Hematopoietic multipotent progenitor cell treated with erythropoietin and hydrocortisone succinate and interleukin-3 and kit ligand, for 6 days (in vitro differentiated cells): ENCODE measurements at regions not wholly inside any gene's neighbourhood (a gene's known extent, or its start where the extent isn't known, plus 50 kb on each side); places are given as distances from the start of the nearest gene placed in this dataset.

ENCODE experiments used
- DNase-seq: peaks from one replicate; pipeline ENCODE4 v3.0.0-alpha.2; 2015

DNA sequence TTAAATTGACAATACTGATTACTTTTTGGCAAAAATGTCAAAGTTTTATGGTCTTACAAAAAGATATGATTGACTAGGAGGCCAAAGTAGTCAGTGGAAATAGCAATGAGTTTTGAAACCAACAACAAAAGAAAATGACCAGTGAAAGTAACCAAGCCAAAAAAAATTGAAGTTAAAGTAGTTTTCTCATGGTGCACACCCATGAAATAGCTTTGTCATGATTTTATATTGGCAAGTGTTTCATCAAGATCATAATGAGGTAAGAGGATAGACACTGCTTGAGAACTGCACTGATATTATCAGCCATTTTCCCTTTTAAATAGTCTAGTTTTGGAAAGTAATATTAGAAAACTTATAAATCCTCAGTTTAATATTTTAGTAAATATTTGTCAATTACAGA, 206.2 kb upstream of the ADAMTS5 start:
- no peak for DNase-seq

- no peak for DNase-seq
These were observed 204.8 kb upstream of the ADAMTS5 start for GRCh38 chr21:27171707-27172106.

- DNase-seq, result no peak
These were observed 201.2 kb upstream of the ADAMTS5 start for GRCh38 chr21:27168084-27168483.

DNA sequence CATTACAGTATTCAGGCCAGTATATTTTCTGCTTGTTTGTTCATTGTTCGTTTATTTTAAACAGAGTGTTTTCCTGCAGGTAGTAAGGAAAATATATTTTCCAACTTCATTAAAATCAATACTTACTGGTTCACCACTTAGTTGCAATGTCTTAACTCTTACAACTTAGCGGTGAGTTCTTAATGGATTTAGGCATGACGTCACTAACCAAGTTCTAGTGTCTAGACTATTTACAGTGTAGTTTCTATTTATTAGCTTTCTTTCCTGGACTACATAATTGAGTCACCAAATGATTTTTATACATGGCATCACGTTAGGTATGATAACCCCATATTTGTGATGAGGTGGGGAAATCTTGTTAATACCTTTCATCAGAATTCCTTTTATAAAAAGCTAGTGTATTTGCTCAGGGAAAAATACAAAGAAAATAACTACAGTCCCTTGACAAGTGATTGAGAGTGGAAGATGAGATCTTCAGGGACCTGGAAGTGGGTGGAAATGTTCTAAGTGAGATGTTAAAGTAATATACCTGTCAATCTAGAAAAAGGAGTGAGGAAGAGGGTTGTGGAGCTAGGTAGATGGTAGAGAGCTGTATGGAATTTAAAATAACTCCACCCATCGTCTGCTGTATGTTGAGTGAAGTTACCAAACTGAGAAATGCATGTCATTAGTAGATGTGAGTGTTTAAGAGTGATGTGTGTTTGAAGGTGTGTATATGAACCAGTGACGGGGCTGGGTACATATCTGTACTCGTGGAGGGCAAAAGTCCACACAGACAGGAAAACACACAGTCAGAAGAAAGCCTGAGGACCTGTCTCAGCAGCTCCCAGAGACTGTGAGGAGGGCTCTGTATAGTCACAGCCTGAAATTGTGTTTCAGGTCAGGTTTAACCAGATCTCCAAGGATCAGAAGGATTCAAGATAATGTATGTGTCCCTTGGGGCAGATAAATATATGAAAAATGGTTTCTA, 197.6 kb upstream of the ADAMTS5 start:
- DNase-seq, result no peak

DNA sequence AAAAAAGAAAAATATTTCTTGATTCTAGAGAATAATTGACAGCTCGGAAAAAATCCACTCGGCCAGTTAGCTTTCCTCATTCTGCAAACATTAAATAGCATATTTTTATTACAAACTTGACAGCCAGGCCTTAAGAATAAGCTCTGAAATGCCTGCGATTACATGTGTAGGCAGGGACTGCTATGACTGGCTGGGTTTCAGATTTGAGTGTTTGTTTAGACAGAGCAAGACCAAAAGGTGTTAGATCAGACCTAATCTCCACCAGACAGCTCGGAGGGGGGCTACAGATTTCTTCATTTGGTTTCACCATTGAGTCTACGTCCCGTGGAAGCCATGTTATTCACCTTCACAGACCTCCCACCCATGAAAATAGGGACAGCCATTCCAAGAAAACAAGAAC, 192.1 kb upstream of the ADAMTS5 start:
- DNase-seq, result no peak

GRCh38 chr21:27157097-27157496, 190.2 kb upstream of the ADAMTS5 start:
- DNase-seq, result no peak

- DNase-seq, result no peak
These were observed 189.8 kb upstream of the ADAMTS5 start for GRCh38 chr21:27156666-27157065.

- no peak for DNase-seq
These were observed 188.2 kb upstream of the ADAMTS5 start for GRCh38 chr21:27155130-27155500.

GRCh38 chr21:27154451-27155129, 187.7 kb upstream of the ADAMTS5 start:
- no peak for DNase-seq

DNA sequence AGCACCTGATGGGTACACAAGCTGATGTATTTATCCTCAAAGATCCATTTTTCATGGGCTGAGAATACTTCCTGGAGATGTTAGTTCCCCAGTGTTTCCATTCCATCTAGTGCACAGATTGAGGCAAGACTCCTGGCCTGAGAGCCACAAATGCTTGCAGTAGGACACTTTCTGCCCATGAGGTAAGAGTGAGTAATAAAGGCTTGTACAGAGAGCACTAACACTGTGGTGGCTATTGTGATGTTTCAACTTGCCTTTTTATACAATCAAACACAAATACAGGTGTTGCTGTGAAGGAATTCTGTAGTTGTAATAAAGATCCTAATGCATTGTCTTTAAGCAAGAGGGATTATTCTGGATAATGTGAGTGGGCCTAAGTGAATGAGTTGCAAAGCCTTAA, 186.1 kb upstream of the ADAMTS5 start:
- DNase-seq, result no peak

DNA sequence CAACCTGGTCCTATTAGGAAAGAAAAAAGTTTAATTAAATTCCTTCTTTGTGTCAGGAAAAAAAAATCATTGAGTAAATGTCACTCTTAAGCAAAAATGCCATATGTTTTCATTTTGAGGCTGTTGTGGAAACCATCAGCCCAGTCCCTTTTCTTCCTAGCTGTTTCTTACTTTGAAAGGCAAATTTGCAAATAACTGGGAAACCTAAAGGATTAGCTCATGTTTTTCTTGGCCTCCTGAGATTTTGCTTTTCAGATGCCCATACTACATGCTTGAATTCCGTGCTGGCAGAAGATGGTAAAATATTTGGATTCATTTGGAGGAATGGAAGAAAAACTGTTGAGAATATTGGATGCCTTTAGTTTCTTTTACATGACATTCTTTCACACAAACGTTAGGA, 182.1 kb upstream of the ADAMTS5 start:
- DNase-seq, result no peak

GRCh38 chr21:27146268-27146667, 179.4 kb upstream of the ADAMTS5 start:
- DNase-seq, result no peak

GRCh38 chr21:27145134-27145798, 178.4 kb upstream of the ADAMTS5 start:
- DNase-seq, result no peak

DNA sequence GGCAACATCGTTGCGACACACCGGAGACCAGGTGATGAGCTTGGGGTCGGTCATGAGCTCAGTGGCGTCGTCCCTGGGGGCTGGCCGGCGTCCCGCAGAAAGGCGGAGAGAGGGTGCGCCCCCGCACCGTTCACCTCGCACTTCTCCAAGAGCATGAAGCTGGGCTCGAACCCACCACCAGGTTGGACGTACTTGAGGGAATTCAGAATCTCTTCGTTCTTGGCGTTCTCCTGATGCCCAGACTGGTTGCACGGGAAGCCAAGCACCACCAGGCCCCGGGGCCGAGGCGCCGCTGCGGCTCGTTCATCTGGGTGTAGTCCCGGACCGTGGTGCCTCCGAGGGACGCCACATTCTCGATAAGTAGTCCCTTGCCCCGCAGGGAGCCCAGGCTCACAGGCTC, 176.6 kb upstream of the ADAMTS5 start:
- no peak for DNase-seq

DNA sequence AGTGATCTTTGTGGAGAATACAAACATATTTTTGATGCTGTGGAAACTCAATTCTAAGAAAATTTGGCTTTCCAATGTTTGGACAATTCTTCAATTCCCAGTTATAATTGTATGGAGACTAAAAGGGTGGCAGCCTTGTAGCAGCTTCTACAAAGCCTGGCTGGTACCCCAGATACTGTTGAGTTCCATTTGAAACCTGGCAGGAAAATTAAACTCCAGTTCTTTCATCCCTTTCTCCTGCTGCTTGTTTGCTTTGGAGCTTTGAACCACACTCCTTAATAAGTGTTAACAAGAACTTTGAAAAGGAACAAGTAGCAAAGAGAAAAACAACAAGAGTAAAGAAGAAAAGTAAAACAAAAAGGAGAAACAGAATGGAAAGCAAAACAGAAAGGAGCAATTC, 172.6 kb upstream of the ADAMTS5 start:
- DNase-seq, result no peak

- DNase-seq, result no peak
These were observed 167.6 kb upstream of the ADAMTS5 start for GRCh38 chr21:27134516-27134915.

GRCh38 chr21:27132266-27132665, 165.4 kb upstream of the ADAMTS5 start:
- no peak for DNase-seq

GRCh38 chr21:27130154-27130553, 163.3 kb upstream of the ADAMTS5 start:
- no peak for DNase-seq

DNA sequence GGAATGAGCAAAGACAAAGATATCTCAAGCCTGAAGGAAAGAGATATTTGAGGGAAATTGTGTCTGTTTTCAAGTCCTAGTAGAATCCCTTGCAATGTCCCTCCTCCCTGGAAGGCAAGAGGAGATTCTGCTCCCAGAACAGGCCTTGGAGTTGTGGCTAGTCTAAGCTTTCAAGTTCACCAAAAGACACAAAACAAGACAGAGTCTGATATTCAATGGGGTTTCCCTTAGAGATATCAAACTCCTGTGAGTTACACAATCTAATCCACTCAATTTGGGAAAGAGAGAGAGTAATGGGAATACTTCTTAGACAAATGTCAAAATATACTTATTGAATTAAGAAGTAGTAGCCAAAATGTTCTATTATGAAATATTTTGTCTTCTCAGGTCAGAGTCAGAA, 162.8 kb upstream of the ADAMTS5 start:
- no peak for DNase-seq

GRCh38 chr21:27129215-27129614, 162.3 kb upstream of the ADAMTS5 start:
- no peak for DNase-seq

GRCh38 chr21:27126140-27126539, 159.3 kb upstream of the ADAMTS5 start:
- no peak for DNase-seq

DNA sequence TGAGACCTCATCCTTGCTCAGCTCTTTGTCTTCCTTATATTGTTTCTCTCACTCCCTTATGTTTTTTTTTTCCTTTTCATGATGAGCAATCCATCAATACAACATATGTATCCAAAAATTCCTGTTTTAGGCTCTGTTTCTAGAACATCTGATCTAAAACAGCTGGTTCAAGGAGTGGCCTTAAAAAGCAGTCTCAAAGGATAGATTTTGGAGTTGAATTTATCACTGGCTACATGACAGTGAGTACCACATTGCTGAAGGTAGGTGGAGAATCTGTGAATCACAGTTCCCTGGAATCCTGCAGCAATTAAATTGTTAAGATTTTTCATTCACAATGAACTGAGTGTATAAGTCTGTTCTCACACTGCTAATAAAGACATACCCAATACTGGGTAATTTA, 155.8 kb upstream of the ADAMTS5 start:
- no peak for DNase-seq

DNA sequence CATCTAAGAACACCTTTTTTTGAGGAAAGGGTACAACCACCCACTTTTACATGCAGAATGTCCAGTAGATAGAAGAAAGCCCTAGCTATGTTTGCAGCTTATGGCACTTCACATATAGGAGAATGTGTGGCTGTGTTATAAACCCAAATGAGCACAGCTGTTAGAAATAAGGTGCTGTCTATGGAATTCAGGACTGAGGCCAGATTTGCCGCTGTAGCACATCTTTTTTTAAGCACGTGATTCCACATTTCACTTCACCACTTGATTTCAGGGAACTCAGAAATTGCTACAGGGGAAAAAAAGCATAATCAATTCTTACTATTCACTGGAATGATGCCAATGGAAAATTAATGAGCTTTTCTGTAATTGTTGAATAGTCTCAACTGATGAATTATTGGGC, 147.2 kb upstream of the ADAMTS5 start:
- no peak for DNase-seq

DNA sequence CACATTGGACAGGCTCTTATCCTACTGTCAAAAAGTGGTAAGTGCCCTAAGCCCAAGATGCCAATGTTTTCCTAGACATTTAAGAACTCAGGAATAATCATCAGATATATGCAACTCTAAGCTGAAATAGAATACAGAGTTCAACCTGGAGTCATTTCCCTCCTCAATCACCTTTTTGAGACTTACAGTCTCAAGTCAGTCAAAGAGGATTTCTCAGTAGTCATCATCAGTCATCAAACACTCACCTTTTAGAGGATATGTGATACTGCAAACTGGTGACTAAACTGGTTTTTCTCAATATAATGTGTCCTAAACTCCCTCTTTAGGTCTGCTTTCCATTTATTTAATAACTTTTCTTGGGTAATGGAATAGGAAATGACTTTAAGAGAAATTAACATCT, 145.3 kb upstream of the ADAMTS5 start:
- DNase-seq, result no peak
